Endodermal cell (in vitro differentiated cells): ENCODE measurements at regions not wholly inside any gene's neighbourhood (a gene's known extent, or its start where the extent isn't known, plus 50 kb on each side); places are given as distances from the start of the nearest gene placed in this dataset.

Source experiments
- DNase-seq: peaks from one replicate; pipeline ENCODE4 v3.0.0-alpha.2; 2017
- H3K27ac ChIP-seq: 2 replicates; pipeline ENCODE4 v1.5.1; 2013; ENCODE audit warnings: mild to moderate bottlenecking, low read depth, low read length, moderate library complexity
- H3K27me3 ChIP-seq: 2 replicates; pipeline ENCODE4 v1.6.1; 2013; ENCODE audit warnings: mild to moderate bottlenecking, low read length, moderate library complexity; ENCODE audit not compliant: insufficient read depth, control insufficient read depth, poor library complexity, severe bottlenecking
- H3K36me3 ChIP-seq: 2 replicates; pipeline ENCODE4 v1.7.0; 2013; ENCODE audit warnings: mild to moderate bottlenecking, low read length, moderate library complexity; ENCODE audit not compliant: control insufficient read depth, insufficient read depth
- H3K4me1 ChIP-seq: one replicate; pipeline ENCODE4 v1.7.0; 2013; ENCODE audit warnings: low read length; ENCODE audit not compliant: control insufficient read depth, insufficient read depth
- H3K4me3 ChIP-seq: 2 replicates; pipeline ENCODE4 v1.5.1; 2013; ENCODE audit warnings: mild to moderate bottlenecking, low read length, moderate library complexity
- H3K9ac ChIP-seq: 2 replicates; pipeline ENCODE4 v1.6.1; 2013; ENCODE audit warnings: mild to moderate bottlenecking, low read length, moderate library complexity; ENCODE audit not compliant: poor library complexity, severe bottlenecking; ENCODE audit errors: extremely low read depth
- H3K9me3 ChIP-seq: 2 replicates; pipeline ENCODE4 v1.6.1; 2013; ENCODE audit warnings: mild to moderate bottlenecking, low read length, moderate library complexity; ENCODE audit not compliant: control insufficient read depth
- H3K27ac Mint-ChIP-seq: 2 replicates; pipeline ENCODE4 v1.8.0; 2020; ENCODE audit warnings: mixed read lengths
- H3K27me3 Mint-ChIP-seq: 2 replicates; pipeline ENCODE4 v1.8.0; 2021; ENCODE audit warnings: mild to moderate bottlenecking, mixed read lengths; ENCODE audit not compliant: insufficient read depth
- H3K36me3 Mint-ChIP-seq: 2 replicates; pipeline ENCODE4 v1.8.0; 2020; ENCODE audit warnings: low read depth, mixed read lengths
- H3K4me1 Mint-ChIP-seq: 2 replicates; pipeline ENCODE4 v1.8.0; 2020; ENCODE audit warnings: mixed read lengths
- H3K4me3 Mint-ChIP-seq: 2 replicates; pipeline ENCODE4 v1.8.0; 2020; ENCODE audit warnings: mild to moderate bottlenecking, moderate library complexity, mixed read lengths
- H3K9me3 Mint-ChIP-seq: 2 replicates; pipeline ENCODE4 v1.8.0; 2020; ENCODE audit warnings: mild to moderate bottlenecking, mixed read lengths
- WGBS, 2 experiments: methylation state at CpG; one replicate each; pipeline versions ENCODE4 v1.1.5 to v1.1.7; 2013; ENCODE audit warnings: missing lambda C conversion rate in 2 of 2, mixed read lengths in 1 of 2; ENCODE audit not compliant: insufficient coverage in 1 of 2, insufficient read length in 1 of 2; 5-methylcytosine and 5-hydroxymethylcytosine counted together
- TF ChIP-seq, protein P1 (sequence below): fragments of 200-600 bp; sonication (generic); conservative IDR thresholded peaks from 2 replicates; pipeline ENCODE4 v1.5.0; 2021; ENCODE audit warnings: antibody characterized with exemption, mild to moderate bottlenecking

GRCh38 chr12:38969706-38970105, 64.3 kb upstream of the CPNE8 start:
- TF ChIP-seq, protein P1, sequence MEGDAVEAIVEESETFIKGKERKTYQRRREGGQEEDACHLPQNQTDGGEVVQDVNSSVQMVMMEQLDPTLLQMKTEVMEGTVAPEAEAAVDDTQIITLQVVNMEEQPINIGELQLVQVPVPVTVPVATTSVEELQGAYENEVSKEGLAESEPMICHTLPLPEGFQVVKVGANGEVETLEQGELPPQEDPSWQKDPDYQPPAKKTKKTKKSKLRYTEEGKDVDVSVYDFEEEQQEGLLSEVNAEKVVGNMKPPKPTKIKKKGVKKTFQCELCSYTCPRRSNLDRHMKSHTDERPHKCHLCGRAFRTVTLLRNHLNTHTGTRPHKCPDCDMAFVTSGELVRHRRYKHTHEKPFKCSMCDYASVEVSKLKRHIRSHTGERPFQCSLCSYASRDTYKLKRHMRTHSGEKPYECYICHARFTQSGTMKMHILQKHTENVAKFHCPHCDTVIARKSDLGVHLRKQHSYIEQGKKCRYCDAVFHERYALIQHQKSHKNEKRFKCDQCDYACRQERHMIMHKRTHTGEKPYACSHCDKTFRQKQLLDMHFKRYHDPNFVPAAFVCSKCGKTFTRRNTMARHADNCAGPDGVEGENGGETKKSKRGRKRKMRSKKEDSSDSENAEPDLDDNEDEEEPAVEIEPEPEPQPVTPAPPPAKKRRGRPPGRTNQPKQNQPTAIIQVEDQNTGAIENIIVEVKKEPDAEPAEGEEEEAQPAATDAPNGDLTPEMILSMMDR = no peak
- no peaks in the 10 kb centered on the region for H3K4me1 Mint-ChIP-seq
- no peak overlapping the region for H3K9ac ChIP-seq
- no peaks in the 10 kb centered on the region for H3K36me3 ChIP-seq
- no peaks in the 10 kb centered on the region for H3K27me3 Mint-ChIP-seq
- no peak overlapping the region for H3K4me3 ChIP-seq
- H3K36me3 Mint-ChIP-seq = peaks cover 3% of the 10 kb centered on the region
- no peak for DNase-seq
- H3K4me3 Mint-ChIP-seq = no peak overlapping the region
- H3K9me3 ChIP-seq = peaks cover 14% of the 10 kb centered on the region
- 58 to 100% methylated on average over 1 to 2 of the region's 2 CpGs for WGBS, 2 experiments
- H3K27ac Mint-ChIP-seq = no peak overlapping the region
- H3K27ac ChIP-seq = no peak overlapping the region
- H3K9me3 Mint-ChIP-seq = peaks cover 35% of the 10 kb centered on the region
- no peaks in the 10 kb centered on the region for H3K27me3 ChIP-seq
- no peaks in the 10 kb centered on the region for H3K4me1 ChIP-seq

DNA sequence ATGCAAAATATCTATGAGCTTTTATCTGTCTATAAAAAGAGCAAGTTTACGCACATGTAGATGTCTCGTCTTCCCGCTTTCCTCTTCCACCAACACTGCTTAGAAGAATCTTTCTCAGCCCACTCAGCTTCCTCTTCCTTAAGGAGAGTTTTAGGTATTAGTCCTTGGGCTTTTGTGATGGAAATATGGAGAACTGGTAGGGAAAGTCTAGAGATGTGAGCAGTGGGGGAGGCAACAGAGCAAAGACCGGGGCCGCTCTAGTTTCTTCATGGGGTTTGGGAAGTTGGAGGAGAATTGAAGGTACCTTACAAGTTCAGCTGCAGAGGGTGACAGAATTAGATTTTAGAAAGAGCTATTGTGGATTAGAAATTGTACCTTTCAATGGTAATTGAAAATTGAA, 56.3 kb upstream of the CPNE8 start:
- DNase-seq = peak; percentile 50
- Histone ChIP-seq H3K27ac (no peak overlapping the region), H3K4me1 (no peaks in the 10 kb centered on the region), H3K27me3 (no peaks in the 10 kb centered on the region), H3K9me3 (no peaks in the 10 kb centered on the region), H3K4me3 (no peak overlapping the region), H3K9ac (no peak overlapping the region), H3K36me3 (no peaks in the 10 kb centered on the region)
- WGBS, 2 experiments = 81 to 100% methylated on average over 1 to 5 of the region's 5 CpGs
- Mint-ChIP-seq H3K27ac (no peak overlapping the region), H3K9me3 (no peaks in the 10 kb centered on the region), H3K27me3 (no peaks in the 10 kb centered on the region), H3K36me3 (no peaks in the 10 kb centered on the region), H3K4me3 (no peak overlapping the region), H3K4me1 (peaks cover 4% of the 10 kb centered on the region)
- TF ChIP-seq, protein P1 = no peak

- Mint-ChIP-seq H3K27ac (no peak overlapping the region), H3K4me3 (no peak overlapping the region), H3K27me3 (no peaks in the 10 kb centered on the region), H3K9me3 (no peaks in the 10 kb centered on the region), H3K4me1 (peaks cover 4% of the 10 kb centered on the region), H3K36me3 (no peaks in the 10 kb centered on the region)
- Histone ChIP-seq H3K9ac (no peak overlapping the region), H3K36me3 (no peaks in the 10 kb centered on the region), H3K9me3 (no peaks in the 10 kb centered on the region), H3K27me3 (no peaks in the 10 kb centered on the region), H3K4me1 (no peaks in the 10 kb centered on the region), H3K4me3 (no peak overlapping the region), H3K27ac (no peak overlapping the region)
- 88 to 95% methylated on average over 1 of the region's 1 CpG for WGBS, 2 experiments
- TF ChIP-seq, protein P1 = no peak
- no peak for DNase-seq
Measured at GRCh38 chr12:38961012-38961411, 55.6 kb upstream of the CPNE8 start.
